ENCODE measurements at regions not wholly inside any gene's neighbourhood (a gene's known extent, or its start where the extent isn't known, plus 50 kb on each side); places are given as distances from the start of the nearest gene placed in this dataset.

GRCh38 chrX:131626681-131627296 is 82.9 kb downstream of the OR13H1 start:
- TF ChIP-seq CTCF (IDR thresholded peaks at IDR 0.05 in 8 of 11, conservative IDR thresholded peaks at IDR 0.05 in 3 of 11) (no peak), POLR2A (IDR thresholded peaks at IDR 0.05) (no peak), POLR2AphosphoS5 (IDR thresholded peaks at IDR 0.05) (no peak)

Data from spleen (tissue), 7 donors.